GM19099 (cell line): ENCODE measurements at regions not wholly inside any gene's neighbourhood (a gene's known extent, or its start where the extent isn't known, plus 50 kb on each side); places are given as distances from the start of the nearest gene placed in this dataset.

Experiments
- POLR2A ChIP-seq: IDR thresholded peaks from 3 replicates; pipeline ENCODE4 v1.6.1; 2011; ENCODE audit warnings: low read depth; ENCODE audit not compliant: insufficient read length; ENCODE audit errors: extremely low read depth

DNA sequence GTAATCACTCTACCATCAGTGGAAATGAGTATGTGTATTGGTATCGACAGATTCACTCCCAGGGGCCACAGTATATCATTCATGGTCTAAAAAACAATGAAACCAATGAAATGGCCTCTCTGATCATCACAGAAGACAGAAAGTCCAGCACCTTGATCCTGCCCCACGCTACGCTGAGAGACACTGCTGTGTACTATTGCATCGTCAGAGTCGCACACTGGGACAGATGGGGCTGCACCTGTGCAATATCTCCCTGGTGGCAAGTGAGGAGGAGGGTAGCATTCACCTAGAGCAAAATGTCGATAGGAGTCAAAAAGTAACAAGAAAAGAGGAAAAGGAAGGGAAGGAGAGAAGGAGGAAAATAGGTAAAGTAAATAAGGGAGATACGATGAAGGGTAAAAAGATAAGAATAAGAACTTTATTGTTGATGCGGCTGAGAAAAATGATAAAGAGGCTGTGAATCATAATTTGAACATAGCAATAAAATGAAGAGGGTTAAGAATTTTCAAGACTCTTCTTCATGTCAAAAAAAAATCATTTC is 450.5 kb upstream of the OR4E1 start:
- TF ChIP-seq POLR2A: no peak

DNA sequence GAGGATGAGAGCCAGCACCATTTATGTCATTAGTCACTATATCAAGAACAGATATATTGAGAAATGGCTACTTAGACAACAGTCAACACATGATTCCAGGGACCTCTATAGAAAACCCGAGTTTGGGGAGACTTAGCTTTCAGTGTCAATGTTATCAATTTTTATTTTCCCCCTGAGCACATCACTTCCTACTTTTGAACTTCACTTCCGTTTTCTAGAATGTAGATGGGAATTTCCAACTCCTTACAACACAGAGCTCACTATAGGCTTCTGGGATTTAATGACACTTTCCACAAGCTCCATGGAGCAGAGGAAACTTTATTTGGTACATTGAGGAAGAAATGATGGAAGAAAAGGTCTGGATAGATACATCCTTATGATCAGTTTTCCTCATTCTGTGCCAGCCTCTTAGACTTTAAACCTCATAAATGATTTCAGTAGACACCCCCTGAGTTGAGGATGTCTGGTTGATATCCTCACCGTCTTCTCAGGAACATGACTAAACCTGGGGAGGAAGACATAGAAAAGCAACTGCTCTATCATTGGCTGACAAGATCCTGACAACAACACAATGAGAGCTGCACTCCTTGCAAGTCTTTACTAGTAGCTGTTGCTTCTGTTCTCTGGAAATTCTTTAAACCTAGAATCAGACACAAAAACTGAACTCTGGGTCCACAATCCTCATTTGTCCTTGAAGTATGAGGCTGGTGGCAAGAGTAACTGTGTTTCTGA is 449.4 kb upstream of the OR4E1 start:
- no peak for TF ChIP-seq POLR2A

DNA sequence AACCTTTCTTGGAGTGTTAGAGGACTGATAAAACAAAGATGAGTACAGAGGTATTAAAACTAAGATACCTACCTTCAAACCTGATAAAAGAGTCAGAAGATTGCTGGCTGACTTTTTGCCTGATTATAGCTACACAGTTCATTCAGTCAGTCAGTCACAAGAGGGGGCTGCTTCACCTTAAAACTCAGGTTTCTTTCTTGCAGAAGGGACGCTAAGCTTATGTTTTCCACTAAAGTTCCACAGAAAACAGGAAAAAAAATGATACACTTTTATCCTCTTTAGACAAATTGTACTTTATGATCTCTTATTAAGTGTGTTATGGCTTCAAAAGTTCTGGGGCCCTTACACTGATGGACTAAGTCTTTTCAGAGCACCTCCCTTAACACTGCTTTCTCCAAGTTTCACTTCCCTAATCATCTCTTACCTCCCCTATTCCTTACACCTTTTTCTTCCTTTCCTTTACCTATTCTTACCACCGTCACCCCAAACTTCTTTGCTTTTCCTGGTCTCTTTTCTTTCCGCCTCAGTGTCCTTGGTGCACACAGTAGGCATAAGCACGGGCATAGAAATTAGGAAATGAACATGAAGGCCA is 448.7 kb upstream of the OR4E1 start:
- no peak for TF ChIP-seq POLR2A

GRCh38 chr14:22118899-22119477 is 445.4 kb upstream of the OR4E1 start:
- TF ChIP-seq POLR2A: no peak

DNA sequence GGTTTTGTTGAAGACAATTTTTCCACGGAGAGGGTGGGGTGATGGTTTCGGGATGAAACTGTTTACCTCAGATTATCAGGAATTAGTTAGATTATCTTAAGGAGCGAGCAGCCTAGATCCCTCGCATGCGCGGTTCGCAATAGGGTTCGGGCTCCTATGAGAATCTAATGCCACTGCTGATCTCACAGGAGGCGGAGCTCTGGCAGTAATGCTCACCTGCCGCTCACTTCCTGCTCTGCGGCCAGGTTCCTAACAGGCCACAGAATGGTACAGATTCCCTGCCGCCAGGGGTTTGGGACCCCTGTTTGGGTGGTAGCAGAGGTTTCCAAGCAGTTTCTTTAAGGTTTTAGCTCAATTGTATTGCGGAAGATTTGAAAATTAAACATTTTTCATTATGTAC is 439.8 kb upstream of the OR4E1 start:
- TF ChIP-seq POLR2A: no peak

DNA sequence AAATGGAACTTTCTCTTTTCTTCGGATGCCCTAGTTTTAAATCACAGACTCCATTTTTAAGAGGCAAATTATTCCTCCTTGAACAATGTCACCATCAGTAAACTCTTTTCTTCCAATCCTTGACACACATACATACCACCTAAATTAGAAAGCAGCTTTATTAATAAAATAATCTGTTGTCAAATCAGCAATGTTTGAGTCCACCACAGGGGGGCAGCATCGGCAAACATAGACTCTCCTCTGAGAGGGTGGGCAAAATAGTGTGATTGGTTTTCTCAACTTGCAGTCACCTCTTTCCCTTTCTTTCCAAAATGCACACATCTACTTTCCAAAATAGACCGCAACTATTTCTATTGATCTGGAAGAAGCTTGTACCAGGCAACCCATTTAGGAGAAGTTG is 438.4 kb upstream of the OR4E1 start:
- no peak for TF ChIP-seq POLR2A

DNA sequence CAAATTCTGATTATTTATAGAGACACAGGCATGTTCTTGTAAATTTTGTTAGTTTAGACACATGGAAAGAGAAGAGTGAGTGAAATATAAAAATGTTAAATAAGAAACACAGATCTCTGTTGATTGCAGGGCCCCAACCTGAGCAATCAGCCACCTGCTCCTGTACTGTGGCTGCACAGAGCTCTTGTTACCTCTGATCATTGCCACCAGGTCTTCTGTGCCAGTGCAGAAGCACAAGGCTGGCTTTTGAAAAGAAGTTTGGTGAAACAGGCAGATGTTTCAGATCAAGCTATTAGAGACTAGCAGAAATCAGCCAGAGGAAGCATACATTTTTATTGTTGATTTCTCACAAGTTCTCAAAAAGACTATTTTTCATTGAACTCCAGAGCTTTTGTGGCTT is 434.1 kb upstream of the OR4E1 start:
- TF ChIP-seq POLR2A: no peak

DNA sequence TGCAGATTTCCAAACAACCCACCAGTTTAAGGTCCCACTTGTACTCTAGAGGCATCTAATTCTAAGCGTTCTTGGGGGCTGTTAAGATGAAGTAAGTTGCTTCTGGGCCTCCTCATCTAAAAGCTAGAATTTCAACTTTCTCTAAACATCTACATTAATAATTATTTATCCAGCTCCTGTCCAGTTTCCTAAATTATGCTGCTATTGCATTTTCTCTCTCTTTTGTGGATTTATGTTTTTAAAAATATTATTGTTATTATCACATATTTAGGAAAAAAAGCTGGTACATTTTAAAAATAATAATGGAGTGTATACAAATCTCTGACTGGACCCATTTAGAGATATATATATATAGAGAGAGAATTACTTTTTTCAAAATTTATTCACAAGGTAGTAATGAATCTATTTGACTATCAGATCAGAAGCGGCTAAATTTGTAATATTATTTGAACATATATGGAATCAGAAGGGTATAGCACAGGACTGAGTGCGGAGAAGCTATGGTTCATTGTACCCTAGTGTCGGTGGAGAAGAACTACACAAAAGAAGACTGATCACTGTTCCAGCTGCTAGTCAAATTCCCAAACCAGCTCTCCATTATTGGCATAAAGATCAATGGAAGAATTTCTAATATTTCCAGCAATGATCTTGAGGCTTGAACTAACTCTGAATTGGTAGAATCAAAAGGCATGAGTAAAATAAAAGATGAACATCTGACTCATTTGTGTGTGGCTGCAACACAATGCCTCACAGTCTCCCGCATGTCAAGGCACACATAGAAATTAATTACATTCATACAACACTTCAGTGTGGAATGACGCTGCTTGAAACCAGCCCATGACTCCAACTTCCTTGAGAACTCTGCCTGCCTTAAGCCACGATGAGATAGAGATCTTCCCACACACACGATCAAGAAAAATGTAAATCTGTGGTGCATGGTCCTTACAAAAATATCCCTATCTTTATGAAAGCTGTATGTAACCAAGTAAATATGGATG is 433.4 kb upstream of the OR4E1 start:
- no peak for TF ChIP-seq POLR2A

DNA sequence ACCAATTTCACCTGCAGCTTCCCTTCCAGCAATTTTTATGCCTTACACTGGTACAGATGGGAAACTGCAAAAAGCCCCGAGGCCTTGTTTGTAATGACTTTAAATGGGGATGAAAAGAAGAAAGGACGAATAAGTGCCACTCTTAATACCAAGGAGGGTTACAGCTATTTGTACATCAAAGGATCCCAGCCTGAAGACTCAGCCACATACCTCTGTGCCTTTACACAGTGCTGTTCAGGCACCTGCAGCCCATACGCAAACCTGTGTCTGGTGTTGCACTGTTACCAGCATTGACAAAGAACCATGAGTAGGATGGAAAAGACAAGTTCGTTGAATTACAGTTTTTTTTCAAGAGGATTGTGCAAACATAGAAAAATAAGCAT is 432.0 kb upstream of the OR4E1 start:
- TF ChIP-seq POLR2A: no peak

GRCh38 chr14:22105006-22105623 is 431.5 kb upstream of the OR4E1 start:
- no peak for TF ChIP-seq POLR2A

GRCh38 chr14:22099942-22100763 is 426.5 kb upstream of the OR4E1 start:
- TF ChIP-seq POLR2A: no peak

GRCh38 chr14:22098435-22098834 is 424.8 kb upstream of the OR4E1 start:
- no peak for TF ChIP-seq POLR2A

DNA sequence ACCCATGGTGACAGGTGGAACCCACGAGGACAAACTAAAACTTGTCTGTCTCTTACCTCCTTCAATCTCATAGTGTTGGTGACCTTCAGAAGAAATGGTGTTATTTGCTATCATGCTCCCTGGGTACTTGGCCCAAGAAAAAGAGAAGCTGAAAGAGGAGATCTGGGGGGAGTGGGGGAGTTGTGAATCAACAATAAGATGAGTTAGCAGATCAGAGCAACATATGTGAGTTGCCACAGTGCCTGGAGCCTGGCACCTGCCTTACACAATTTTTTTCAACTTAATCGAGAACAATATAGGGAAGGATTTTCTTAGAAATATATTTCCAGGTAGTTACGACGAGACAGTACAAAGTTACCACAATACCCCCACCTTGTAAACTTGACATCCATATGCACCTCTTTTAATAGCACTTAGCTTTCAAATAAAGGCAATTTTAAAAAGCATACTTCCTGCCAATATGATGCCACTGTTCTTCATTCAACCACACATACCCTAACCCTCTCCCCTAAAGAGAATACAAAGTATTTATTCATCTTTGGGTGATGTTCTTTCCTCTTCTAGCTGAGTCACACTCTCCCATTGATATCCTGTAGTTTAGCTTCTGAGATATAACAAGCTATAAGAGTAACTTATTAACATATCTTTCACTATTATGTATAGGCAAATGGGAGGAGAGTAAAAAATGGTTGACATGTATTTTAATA is 424.1 kb upstream of the OR4E1 start:
- no peak for TF ChIP-seq POLR2A
